KBM-7 (cell line): ENCODE measurements at regions not wholly inside any gene's neighbourhood (a gene's known extent, or its start where the extent isn't known, plus 50 kb on each side); places are given as distances from the start of the nearest gene placed in this dataset.

Experiments
- DNase-seq: peaks from one replicate; pipeline ENCODE4 v3.0.0-alpha.2; 2015
- in situ Hi-C: fragments of 300-500 bp; cut with MboI; formaldehyde crosslinking; loops from 2 replicates; pipeline ENCODE4 v1.14.3; 2020; ENCODE audit warnings: low sequenced_read_pairs, low pct_unique_long_range_greater_than_20kb, mixed read lengths

DNA sequence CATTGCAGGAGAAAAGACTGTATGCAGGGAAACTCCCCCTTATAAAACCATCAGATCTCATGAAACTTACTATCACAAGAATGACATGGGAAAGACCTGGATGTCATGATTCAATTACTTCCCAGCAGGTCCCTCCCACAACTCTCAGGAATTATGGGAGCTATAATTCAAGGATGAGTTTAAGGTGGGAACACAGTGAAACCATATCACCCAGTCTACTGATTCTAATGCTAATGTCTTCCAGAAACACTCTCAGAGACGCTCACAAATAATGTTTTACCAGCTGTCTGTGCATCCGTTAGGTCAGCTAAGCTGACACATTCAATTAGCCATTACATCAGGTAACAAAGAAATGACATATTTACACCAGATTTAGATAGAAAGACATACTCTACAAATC lies 637.9 kb downstream of the NLGN4Y start:
- DNase-seq: no peak
- in situ Hi-C loops: no loop called here

DNA sequence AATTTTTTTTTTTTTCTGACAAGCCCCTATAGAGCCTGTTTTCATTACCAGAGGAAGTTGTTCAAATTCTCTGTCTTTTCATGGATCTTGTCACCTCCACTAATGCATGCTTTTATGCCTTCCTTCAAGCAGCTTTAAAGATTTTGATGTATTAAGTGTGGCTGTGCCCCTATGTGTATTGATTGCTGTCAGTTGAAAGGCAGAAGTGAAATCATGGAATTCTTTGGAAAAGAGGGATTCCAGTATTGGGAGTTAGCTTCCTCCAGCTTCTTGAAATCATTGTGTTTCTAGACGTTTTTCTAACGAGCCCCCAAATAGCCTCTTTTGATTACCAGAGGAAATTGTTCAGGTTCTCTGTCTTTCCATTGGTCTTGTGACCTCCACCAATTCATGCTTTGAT lies 655.6 kb downstream of the NLGN4Y start:
- in situ Hi-C loops: no loop called here
- DNase-seq: no peak

DNA sequence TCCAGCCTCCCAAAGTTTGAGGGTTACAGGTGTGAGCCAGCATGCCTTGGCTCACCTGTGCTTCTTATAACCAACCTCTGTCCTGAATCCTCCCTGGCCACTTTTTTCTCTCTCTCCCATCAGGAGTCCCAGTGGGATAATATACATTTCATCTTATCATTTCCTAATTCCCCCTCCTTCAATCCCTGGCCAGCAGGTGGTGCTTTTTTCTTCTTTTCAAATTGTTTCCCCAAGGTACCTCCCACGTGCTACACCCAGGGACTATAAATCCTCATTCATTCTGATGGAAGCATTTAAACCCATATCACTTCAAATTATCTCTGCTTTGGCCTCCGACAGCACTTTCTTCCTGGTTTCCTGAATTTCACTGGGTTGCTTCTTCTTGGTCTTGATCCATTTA lies 704.7 kb downstream of the NLGN4Y start:
- in situ Hi-C loops: no loop called here
- DNase-seq: peak; percentile 16

DNA sequence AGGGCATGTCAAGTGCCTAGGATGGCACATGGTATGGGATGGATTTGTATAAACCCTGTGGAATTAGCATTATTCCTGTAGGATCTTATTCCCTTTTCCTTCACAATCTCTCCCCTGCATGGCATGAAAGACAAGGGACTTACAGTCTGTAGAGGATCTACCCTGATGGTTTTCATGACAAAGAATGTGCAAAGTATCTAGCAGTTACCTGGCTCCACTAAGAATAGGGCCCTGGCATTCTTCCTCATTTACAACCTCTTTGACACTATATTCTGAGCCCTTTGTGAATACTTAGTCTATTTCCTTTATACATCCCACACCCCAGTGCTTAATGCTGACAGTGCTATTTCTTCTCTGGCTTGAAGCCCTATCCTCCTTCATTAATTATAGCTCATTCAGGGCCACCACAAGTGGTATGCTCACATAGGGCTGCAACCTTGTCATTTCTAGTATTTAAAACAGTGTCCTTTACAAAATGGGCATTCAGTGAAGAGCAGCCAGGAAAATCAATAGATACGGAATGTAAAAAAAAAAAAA lies 715.3 kb downstream of the NLGN4Y start:
- in situ Hi-C loops: no loop called here
- no peak for DNase-seq

DNA sequence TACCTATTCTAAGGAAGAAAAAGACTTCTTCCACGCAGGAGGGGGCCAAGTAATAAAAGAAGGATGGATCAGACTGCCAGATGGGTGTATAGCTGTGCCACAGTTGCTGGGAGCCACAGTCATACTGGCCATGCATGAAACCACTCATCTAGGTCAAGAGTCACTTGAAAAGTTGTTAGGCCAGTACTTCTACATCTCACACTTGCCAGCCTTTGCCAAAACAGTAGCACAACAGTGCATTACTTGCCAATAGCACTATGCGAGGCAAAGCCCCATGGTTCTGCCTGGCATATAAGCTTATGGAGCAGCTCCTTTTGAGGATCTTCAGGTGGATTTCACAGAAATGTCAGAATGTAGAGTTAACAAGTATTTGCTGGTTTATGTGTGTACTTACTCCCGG lies 735.0 kb downstream of the NLGN4Y start:
- DNase-seq: no peak
- in situ Hi-C loops: loop anchor here (25.0 kb wide), 1 partner anchor 178 kb away; no protein-coding TSS in a partner anchor

DNA sequence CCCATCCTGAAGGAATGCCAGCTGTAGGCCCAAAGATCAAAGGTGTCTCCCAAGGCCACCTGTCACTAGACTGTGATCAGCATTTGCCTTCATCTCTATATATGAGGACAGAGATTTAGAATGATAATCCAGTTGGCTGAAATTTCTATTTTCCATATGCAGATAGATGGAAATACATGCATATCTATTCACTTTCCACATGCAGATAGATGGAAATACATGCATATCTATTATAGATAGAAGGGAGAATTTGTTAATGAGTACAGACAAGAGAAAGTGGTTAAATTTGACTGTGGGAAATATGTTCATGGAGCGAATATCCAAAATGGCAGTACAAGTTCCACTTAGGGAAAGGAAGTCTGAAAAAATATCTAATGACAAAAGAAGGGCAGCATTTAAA lies 762.2 kb downstream of the NLGN4Y start:
- in situ Hi-C loops: no loop called here

DNA sequence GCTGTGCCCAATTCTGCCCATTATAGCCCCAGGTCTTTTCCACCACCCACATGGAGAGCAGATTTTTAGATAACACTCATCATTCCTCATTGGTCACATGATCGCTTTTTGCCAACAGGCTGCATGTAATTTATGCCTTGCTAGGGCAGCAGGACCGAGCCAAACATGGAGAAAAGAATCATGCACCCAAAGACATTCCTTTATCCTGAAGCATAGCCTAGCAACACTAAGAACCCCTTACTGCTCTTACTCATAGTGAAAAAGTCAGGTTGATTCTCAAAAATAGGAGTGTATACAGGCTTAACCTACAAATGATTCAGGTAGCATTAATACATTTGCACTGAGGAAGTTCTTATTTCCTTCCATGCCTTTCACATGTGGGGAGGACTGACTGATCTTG lies 765.5 kb downstream of the NLGN4Y start:
- in situ Hi-C loops: no loop called here
- DNase-seq: no peak

More for the DNA sequence above, 762.2 kb downstream of the NLGN4Y start:
- DNase-seq: no peak

DNA sequence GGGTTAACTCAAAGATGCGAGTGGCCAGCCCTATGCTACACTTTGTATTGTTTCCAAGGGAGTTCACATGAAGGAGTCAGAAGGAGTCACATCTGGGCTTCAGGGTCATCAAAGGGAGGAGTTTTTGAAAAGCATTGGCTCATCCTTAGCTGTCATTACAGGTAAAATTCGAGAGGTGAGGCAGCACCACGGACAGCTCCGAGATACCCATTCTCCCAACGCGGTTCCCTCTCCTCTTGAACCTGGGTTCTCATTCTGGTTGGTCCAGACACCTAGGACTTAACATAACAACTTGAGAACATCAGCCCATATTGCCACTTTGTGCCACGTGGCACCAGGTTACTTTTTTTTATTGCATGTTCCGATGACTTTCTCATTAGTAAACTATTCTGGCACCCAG lies 768.6 kb downstream of the NLGN4Y start:
- in situ Hi-C loops: no loop called here
- DNase-seq: no peak

DNA sequence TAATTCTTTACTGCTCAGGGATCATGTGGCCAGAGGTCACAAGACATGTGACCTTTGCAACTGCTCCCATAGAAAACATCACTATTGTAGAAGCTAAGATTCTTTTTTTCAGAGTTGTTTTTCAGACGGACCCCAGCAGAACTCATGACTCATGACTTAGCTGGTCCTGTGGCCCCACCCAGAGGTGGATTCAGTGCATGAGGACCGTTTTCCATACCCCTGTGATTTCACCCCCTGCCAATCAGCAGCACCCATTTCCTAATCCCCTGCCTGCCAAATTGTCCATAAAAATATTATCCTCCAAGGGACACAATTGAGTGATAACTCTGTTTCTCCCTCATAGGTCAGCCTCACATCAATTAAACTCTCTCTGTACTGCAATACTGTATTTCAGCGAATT lies 777.5 kb downstream of the NLGN4Y start:
- DNase-seq: no peak
- in situ Hi-C loops: no loop called here

DNA sequence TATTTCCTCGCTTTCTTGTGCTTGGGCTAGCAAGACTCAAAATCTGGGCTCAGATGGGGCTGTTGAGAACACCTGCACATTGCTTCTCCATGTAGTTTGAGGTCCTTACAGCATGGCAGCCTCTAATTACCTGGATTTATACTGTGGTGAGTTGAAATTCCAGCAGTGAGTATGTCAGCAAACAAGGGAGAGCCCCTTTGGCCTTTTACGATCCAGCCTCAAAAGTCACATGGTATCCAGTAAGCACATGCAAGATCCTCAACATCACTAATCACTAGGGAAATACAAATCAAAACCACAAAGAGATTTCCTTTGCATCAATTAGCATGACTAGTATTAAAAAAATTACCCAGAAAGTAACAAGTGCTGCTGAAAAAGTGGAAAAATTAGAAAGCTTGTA lies 787.8 kb downstream of the NLGN4Y start:
- DNase-seq: no peak
- in situ Hi-C loops: no loop called here

DNA sequence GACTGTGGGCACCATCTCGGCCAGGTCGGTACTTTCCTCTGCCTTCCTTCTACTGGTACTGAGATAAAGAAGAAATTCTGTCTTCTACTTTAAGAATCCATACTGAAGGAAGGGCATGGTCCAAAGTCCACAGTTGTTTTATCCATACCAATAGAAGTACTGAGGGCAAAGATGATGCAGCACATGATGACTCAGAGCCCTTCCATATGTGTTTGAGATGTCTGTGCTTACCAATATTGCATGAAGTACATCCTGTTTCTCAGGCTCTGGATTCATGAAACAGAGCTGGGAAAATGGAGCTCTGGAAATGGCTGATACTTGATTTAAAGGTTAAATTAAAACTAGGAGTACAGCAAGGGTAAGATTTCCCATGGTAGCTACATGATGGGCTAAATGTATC lies 799.9 kb downstream of the NLGN4Y start:
- in situ Hi-C loops: no loop called here
- no peak for DNase-seq

DNA sequence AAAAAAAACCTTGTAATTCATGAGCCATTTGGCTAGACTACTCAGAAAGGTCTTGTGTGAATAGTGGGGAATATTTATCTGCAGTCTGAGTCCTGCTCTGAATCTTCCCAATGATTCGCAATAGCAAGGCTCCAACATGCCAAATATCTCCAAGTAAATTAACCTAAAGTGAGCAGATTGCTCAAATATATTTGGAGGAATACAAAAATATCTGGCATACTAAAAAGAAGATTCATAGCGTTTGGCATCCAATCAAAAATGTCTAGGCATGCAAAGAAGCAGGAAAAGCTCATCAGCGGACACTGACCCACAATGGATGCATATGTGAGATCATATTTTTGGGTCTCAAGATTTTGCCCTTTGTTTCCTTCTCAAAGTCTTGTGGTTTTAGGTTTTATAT lies 800.9 kb downstream of the NLGN4Y start:
- in situ Hi-C loops: no loop called here
- DNase-seq: no peak

DNA sequence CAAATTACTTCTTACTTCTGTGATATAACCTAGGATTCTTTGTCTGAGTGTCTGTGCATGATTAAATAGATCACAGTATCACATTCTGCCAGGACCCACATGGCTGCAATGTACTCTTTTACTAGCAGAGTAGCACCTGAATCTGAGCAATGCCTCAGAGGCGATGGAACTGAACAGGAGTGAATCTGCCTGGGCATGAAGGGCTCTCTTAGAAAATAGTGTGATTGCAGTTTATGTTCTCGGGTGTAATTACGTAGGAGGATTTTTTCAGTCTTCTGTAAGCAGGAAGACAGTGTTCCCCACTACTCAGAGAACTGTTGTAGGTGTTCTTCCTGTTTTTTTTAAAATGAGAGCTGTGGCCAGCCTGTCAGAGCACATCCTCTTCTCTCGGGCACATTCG lies 802.3 kb downstream of the NLGN4Y start:
- in situ Hi-C loops: no loop called here

DNA sequence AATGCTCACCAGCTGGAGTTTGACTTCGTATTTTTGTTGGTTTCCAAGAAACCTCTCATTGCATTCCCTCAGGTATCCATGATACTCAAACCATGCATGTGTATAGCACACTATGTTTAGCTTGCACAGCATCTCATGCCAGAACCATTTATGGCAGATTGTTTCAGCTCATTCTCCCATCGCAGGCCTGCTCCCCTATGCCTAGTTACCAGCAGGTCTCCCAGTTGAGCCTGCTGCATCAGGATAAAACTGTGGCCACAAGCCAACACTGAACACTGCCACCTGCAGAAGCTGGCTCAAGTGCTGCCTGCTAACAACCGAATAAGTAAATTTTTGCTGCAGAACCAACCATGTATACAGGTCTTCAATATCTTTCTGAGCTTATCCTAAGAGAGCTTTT lies 804.5 kb downstream of the NLGN4Y start:
- no peak for DNase-seq
- in situ Hi-C loops: no loop called here

More for the DNA sequence above, 802.3 kb downstream of the NLGN4Y start:
- peak; percentile 1 for DNase-seq

DNA sequence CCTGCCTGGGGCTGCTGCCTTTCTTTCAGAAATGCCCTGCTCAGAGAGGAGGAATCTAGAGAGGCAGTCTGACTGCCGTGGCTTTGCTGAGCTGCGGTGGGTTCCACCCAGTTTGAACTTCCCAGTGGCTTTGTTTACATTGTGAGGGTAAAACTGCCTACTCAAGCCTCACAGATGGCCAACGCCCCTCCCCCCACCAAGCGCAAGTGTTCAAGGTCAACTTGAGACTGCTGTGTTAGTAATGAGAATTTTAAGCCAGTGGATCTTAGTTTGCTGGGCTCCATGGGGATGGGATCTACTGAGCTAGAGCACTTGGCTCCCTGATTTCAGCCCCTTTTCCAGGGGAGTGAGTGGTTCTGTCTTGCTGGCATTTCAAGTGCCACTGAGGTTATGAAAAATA lies 819.2 kb downstream of the NLGN4Y start:
- in situ Hi-C loops: no loop called here
- DNase-seq: no peak

DNA sequence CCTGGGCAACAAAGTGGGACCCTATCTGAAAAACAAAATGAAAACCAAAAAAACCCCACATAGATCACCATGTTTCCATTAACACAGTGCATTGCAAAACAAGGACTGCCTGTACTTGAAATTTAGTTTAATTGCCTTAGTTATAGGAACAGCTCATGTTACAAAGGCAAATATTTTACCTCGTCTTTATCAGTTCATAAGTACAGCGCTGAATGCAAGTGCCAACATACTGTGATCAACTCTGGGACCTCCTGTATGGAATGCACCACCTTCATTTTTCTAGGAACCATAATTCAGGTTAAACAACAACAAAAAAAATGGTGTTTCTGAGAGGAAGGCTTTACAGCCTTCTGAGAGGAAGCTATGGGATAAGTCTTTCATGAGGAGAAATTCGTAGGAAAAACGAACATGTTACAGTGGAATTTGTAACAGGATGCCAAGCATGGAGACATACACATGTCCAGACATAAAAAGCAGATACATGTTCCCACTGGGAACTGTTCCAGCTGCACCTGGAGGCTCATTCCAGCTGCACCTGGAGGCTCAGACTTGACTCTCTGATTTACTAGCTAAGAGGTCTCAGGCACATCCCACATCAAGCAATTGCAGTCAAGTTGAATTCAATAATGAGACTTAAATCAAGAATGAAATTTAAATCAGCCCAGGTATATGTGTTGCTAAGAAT lies 821.3 kb downstream of the NLGN4Y start:
- in situ Hi-C loops: no loop called here
- DNase-seq: no peak

DNA sequence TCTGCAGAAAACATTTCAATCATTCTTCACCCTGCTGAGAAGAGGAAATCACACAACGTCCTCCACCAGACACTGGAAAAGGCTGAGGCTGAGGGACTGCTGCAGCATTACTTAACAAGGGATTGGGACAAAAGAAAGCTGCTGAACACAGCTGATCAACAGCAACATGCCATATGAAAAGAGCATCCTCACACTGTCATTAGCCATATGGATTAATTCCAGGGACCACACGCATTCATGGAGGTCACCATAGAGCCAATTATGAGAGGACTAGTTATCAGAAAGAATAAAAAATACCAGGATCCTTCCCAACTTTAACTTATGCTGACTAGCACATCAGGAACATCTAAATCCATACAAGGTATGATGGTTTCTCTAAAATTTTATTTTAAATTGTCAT lies 825.0 kb downstream of the NLGN4Y start:
- no peak for DNase-seq
- in situ Hi-C loops: no loop called here

DNA sequence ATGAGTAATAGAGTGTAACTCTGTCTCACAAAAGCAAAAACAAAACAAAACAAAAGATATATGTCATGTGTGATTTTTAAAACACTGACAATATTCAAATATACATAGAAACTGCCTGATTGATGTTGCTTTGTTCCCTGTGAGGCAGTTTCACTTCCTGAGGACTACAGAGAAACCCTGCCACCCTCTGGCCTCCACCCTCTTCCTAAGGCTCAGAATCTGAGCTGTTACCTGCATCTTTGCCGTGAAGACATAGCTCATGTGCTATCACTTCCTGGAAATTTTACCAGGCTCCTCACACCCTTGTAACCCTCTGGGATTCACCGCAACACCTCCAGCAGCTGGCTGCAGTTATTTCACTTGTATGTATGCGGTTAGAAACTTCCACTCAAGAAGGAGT lies 831.0 kb downstream of the NLGN4Y start:
- in situ Hi-C loops: no loop called here
- DNase-seq: no peak

DNA sequence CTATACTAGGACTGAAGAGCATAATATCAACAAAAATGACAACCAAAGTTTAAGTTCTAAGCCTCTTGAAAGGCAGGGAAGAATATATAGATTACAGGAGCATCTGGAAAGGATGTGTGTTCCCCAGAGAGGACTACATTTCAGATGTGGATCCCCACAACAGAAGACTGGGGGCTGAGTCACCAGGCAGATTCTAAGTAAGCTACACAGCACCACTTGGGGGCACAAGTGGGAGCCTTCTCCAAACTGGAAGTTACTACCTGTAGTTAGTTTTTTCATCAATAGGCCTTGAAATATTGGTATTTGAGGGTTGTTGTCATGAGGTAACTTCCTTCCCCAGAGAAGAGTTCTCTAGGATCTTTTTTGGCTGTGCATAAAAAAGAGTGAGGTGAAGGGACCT lies 836.1 kb downstream of the NLGN4Y start:
- DNase-seq: no peak
- in situ Hi-C loops: no loop called here

DNA sequence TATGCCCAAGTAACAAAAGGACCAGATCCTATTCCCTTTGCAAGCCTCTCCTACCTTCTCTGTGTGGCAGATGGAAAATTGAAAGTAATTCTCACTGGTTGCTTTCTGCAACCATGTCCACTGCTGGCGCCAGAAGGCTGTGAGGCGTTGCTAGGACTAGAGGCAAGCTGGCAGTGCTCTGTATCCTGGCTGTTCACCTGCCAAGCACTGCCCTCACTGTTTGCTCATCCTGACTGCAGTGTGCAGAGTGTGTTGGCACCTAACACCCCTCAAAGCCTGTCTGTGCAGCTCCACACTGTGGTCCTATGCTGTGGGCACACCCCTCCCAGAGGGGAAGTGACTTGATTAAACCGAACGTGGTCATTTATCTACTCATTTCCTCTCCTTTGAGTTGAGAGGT lies 840.7 kb downstream of the NLGN4Y start:
- in situ Hi-C loops: no loop called here
- no peak for DNase-seq

DNA sequence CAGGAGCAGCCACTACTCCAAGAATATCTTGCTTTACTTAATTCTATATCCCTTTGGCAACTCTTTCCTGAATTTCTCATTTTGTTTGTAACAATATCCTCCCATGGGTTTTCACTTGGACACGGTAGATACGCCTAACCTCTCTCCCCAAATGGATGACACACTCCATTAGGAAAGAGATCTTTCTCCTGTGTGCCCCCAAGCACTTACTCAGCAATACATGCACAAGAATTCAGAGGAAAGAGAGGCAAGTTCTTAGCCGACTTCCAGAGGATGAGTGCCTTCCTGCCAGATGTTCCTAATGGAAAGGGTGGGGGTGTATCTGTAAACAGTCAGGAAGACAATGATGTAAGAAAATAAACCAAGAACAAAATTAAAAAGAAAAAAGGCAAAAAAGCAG lies 844.5 kb downstream of the NLGN4Y start:
- in situ Hi-C loops: no loop called here
- no peak for DNase-seq
